Activated CD4-positive, alpha-beta T cell treated with anti-CD3 and anti-CD28 coated beads for 48 hours (primary cell): ENCODE measurements at regions not wholly inside any gene's neighbourhood (a gene's known extent, or its start where the extent isn't known, plus 50 kb on each side); places are given as distances from the start of the nearest gene placed in this dataset.
"Not testable (repeated sequence)": the region's sequence is repeated elsewhere in the genome, so short reads cannot be mapped to it uniquely, and the experiment has no call there.

Source experiments
- DNase-seq: peaks from one replicate; pipeline ENCODE4 v3.0.0-alpha.2; 2020

DNA sequence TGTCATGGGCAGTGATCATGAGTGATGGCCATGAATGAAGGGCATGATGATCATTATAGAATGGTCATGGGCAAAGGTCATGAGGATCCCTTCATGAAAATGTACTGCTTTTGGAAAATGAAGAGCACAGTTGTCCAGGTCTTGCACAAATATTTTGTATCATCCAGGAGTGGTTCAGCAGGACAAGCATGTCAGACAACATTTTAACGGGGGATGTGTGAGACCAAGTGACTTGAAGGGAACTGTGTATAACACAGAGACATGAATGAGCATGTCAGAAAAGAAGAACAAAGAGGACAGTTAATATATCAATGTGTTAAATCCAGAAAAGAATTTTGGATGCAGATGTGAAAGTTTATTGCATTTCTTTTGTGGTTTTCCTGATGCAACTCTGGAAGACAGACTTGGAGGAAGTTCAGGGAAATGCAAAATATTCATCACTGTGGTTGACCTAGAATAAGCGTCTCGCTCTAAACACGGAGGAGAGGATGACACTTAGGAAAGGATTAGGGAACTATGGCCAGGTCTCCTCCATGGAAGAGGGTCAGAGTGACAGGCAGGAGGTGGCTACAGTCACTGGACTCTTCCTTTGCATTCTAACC is 116.1 kb upstream of the IRX4 start:
- DNase-seq: no peak

DNA sequence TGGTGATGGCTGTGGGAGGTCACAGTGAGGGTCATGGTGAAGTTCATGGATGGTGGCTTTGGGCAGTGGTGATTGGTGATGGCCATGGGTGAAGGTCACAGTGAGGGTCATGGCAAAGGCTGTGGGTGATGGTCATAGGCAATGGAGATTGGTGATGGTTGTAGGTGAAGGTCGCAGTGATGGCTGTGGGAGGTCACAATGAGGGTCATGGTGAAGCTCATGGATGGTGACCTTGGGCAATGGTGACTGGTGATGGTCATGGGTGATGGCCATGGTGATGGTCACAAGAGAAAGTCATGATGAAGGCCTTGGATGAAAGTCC is 115.6 kb upstream of the IRX4 start:
- DNase-seq: no peak

GRCh38 chr5:1997640-1998347 is 115.1 kb upstream of the IRX4 start:
- no peak for DNase-seq

GRCh38 chr5:1995491-1995890 is 112.8 kb upstream of the IRX4 start:
- no peak for DNase-seq

DNA sequence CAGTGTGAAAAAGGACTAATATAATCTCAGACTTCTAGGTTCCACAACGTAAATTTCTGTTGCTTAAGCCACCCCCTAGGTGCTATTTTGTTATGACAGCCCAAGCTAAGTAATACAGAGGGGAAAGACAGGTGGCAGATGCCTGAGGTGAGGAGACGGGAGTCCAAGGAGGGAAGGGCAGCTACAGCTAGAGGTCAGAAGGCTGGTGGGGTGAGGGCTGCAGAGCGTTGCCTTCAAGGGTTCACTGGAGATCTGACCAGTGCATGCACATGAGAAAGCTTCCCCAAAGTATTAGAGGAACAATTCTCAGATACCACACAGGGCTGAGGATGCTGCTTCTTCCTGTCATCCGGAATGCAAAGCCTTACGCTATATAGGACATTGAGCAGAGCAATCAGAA is 104.7 kb upstream of the IRX4 start:
- no peak for DNase-seq

- DNase-seq: no peak
These were observed 103.1 kb upstream of the IRX4 start for GRCh38 chr5:1985781-1986180.

- DNase-seq: no peak
These were observed 101.4 kb upstream of the IRX4 start for GRCh38 chr5:1983919-1984695.

DNA sequence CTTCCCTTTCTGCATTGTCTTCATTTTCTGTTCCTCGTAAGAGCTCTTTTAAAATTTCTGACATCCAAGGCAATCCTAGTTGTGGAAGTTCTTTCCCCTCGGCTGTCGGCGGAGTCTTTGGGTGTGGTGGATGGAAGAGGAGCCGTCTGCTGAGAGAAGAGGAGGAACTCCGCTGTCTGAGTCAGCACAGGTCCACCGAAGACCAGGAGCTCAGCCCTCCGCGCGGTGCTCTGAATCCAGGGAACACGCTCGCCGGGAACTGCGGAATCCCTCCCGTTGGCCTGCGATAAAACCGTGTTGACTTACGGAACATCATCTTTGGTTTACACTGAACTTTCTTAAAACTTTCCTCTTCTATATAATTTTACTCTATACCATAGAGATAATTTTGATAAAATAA is 100.7 kb upstream of the IRX4 start:
- no peak for DNase-seq

DNA sequence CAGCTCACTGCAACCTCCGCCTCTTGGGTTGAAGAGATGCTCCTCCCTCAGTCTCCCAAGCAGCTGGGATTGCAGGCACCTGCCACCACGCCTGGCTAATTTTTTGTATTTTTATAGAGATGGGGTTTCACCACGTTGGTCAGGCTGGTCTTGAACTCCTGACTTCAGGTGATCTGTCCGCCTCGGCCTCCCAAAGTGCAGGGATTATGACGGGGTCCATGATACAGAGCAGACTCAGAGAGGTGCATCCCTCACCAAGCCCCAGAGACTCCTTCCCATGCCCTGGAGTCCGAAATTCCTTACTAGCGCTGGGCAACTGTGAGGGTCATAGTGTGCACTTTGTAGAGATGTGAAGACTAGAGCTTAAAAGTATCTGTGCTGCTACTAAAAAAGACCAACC is 99.8 kb upstream of the IRX4 start:
- not testable (repeated sequence) for DNase-seq

DNA sequence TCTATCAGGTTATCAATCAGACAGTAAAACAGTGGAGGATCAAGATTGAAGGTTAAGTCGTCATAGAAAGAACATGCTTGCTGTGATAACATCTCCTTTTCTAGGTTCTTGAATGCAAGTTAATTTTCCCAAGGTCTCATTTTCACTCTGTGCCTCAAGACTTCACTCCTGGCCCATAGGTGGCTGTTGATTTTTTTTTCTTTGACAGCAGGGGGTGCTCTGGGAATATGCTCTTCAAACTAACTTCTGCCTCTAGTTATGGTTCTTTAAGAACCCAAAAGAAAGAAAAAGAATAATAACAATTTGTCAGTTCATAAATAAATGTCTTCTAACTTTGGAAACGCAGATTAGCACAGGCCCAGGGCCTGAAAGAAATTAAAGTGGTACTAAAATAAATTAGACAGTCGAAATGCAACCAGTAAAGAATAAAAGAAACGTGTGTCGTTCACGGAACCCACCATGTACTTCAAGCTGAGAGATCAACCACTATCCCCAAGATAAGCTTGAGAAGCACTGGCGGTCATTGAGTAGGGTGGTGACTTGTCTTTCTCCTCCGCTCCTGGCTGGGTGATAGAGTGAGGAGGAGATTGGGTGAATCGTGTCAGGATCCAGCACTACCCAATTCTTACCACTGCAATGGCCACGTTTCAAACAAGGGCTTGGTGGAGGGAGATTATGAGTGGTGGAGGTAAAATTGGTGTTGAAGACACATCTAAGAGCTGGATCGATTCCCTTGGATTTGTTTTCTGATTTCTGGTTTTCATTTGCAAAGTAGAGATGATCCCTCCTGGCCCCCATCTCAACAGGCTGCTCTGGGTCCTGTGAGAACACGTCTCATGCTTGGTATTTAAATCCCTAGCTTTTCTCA is 93.4 kb upstream of the IRX4 start:
- no peak for DNase-seq

GRCh38 chr5:1975406-1975715 is 92.6 kb upstream of the IRX4 start:
- no peak for DNase-seq

DNA sequence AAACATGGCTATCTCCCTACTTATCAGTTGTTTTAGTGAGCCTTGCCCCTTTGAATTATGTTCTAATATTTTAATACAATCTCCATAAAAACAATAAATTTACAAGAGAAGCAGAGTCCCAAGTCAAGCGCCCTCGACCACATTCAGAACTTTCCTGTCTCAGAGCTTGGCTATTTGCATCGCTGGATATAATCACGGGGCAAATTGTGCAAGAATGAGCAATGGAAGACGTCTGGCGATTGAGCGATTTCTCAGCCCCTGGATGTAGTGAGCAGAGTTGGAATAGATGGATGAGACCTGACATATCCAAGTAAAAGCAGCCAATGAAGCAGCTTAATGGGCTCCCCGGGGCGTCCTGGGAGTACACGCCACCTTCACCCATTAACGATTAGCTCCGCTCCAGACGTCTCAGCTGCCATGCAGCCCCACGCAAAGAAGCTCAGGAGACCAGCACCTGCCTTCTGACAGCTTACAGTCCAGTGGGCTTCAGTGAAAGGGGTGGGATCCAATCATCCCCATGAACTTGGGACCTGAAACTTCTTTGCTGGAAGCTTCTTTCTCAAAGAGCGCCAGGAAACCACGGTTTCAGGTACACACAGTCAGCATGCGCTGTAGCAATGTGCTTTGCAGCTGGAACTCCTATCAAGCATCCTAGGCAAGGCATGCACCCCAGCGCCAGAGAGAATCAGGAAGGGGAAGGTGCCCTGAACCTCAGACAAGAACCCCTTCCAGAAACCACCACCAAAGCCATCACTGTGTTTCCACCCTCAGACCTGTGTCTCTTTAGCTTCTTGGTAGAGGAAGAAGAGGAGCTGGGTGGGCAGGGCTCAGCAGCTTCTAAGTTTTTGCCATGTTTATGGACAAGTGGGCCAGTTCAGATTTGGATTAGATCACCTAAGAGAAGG is 92.0 kb upstream of the IRX4 start:
- no peak for DNase-seq

- no peak for DNase-seq
These were observed 91.4 kb upstream of the IRX4 start for GRCh38 chr5:1974081-1974480.

GRCh38 chr5:1973391-1974013 is 90.8 kb upstream of the IRX4 start:
- DNase-seq: no peak

DNA sequence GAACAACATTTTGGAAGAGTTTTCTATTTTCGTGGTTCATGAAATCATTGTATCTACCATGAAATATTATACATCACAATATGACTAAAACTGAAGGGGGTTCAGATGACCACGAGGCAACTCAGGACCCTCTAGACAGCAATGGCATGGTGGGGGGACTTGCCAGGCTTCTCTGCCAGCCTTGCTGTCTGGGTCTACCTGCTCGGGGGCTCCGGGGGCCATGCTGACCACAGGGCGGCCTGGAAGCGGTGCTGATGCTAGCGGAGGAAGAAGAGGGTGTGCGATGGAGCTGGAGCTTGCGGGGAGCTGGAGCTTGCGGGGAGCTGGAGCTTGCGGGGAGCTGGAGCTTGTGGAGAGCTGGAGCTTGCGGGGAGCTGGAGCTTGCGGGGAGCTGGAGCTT is 89.2 kb upstream of the IRX4 start:
- no peak for DNase-seq

- no peak for DNase-seq
These were observed 85.0 kb upstream of the IRX4 start for GRCh38 chr5:1967736-1968135.

- no peak for DNase-seq
These were observed 83.7 kb upstream of the IRX4 start for GRCh38 chr5:1966461-1966860.

- no peak for DNase-seq
These were observed 83.2 kb upstream of the IRX4 start for GRCh38 chr5:1965925-1966324.

GRCh38 chr5:1963941-1964451 is 81.3 kb upstream of the IRX4 start:
- no peak for DNase-seq

- no peak for DNase-seq
These were observed 80.6 kb upstream of the IRX4 start for GRCh38 chr5:1963358-1963757.

DNA sequence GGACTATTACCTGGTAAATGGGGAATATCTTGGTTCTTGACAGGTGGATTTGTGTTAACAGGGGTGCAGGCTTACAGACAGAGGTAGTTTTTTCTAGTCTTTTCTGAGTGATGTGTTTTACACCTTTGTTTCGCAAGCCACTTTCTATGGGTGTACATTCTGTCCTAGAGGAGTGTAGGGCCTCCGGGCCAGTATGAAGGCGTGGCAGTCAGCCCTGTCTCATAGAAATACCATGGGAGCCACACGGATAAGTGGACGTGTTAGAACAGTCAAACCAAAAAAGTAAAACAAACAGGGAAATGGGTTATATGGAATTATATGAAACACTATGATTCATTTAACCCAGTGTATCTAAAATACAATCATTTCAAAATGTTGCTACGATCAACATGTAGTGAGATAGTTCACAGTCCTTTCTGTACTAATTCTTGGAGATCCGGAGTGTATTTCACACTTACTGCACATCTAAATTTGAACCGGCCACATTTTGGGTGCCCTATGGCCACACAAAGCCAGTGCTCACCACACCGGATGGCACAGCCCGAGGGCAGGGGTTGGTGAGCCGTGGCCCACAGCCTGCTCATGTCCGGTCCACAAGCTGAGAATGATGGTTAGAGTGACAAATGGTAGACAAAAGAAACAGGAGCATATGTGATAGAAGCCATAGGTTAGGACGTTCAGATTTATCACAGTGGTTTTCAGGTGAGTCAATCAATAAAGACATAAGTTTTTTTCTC is 80.1 kb upstream of the IRX4 start:
- no peak for DNase-seq
